ENCODE measurements at regions not wholly inside any gene's neighbourhood (a gene's known extent, or its start where the extent isn't known, plus 50 kb on each side); places are given as distances from the start of the nearest gene placed in this dataset.

DNA sequence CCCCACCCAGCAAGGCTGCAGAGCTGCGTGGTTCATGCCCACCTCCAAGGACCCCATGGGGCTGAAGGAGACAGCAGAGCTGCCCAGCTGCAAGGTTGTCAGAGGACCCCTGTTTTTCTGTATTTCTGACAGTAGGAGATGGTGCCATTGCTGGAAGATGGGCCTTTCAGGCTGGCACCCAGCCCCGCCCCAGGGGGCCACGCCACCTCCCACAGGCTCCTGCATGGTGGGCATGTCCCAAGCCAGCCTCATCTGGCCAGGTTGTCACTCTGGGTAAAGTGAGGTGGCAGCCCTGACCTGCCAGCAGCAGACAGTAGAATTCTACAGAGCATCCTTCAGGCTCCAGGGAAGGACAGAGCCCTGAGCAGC, 75.5 kb upstream of the RET start:
- DNase-seq (ENCODE audit: low read depth): no peak

DNA sequence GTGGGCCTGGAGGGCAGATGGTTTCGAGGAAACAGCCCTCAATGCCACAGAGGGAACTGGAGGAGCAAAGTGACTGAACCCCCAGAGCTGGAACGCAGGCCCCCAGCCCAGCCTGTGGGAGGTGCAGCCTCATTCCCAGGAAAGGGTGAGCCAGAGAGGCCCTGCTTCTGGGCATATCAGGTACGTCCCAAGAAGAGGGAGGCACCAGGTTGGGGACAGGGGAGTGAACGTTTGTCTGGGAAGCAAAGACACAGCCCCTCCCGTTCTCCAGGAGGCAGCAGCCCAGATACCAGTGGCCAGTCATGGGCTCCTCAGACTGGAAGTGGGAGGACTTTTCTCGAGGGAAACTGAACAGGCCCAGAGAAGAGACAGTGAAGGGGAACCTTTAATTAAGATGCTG, 74.3 kb upstream of the RET start:
- no peak for DNase-seq (ENCODE audit: low read depth)

DNA sequence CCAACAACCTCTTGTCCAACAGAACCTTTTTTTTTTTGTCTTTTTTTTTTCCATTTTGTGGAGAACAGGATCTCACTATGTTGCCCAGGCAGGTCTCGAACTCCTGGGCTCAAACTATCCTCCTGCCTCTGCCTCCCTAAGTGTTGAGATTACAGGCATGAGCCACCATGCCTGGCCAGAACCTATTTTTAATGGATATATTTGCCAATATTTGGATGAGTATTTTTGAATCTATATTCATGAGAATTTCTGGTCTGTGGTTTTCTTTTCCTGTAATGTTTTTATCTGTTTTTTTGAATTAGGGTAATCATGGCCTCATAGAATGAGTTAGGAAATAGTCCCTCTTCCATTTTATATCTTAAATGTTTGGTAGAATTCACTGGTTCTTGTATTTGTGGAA, 70.4 kb upstream of the RET start:
- DNase-seq (ENCODE audit: low read depth): no peak

DNA sequence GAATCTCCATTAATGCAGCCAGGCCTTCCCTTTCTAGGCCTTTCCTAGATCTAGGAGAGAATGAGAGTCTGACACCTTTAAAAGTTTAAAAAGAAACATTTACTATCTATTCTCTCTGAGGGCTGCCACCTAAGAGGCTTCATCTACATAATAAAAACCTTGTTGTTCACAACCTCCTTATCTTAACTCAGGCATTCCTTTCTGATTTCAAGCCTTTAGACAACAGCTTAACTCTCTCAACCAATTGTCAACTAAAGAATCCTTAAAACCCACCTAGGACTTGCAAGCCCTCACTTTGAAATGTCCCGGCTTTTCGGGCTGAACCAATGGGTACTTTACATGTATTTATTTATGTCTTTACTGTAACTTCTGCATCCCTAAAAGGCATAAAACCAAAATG, 64.3 kb upstream of the RET start:
- no peak for DNase-seq (ENCODE audit: low read depth)

DNA sequence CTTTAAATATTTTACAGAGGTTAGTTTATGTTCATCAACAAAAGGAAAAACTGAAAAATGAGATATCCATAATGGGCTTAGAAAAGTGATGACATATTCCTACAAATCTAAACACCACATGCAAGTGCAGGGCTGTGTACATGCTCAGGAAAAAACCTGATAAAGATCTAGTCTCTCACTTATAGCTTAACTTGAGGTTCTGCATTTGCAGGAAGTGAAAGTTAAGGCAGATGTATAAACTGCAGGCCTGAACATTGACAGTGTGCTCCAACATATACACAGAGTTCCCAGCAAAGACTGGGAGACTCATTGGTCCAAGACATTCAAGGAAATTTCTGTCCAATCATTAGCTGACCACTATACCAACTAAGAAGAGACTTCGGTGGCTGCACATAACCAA, 63.8 kb upstream of the RET start:
- no peak for DNase-seq (ENCODE audit: low read depth)

DNA sequence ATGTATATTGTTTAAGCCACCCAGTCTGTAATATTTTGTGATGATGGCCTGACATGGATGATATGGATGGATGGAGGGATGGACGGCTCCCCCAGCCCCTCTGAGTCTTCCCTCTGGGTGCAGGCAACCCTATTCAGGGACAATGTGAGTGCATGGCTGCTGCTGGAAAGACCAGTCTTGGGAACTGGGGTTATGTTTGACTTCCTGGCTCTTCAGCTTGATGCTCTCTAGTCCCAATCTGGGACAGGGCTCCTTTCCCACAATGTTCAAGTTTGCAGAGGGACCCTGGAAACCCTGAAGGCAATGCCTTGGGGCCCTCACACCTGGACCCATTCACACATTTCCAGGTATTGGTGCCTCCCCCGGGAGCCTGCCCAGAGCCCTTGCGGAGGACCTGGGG, 52.3 kb upstream of the RET start:
- no peak for DNase-seq (ENCODE audit: low read depth)

DNA sequence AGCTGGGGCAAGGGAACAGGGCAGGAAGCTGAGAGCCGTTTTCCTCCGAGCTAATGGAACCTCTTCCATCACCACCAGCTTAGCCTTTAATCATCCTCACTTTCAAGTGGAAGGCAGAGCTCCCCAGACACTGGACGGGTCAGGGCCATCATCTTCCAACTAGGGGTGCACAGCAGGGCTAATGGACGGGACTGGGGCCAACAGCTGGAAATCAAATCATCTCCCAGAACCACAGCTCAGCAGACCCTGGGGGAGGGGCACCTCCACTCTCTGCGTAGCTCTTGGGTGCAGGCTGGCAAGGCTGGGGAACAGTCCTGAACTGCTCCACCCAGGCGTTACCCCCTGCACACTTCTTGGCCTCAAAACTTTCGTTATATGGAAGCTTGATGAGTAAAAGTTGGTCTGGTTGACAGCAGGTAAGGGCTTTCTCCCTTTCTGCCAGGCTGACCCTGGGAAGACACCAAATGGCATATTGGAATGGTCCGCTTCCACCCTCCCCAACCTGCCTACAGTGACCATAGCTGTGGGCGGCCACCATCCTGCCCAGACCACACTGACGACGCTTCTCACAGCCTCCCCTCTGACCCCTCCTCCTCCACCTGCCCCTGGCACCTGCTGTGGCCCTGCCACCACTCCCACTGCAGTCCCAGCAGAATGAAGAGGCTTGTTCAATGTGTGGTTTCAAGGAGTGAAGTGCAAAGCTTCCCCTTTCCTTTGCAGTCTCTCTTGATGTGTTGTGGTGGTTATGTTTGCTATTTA, 51.7 kb upstream of the RET start:
- DNase-seq (ENCODE audit: low read depth): no peak

DNA sequence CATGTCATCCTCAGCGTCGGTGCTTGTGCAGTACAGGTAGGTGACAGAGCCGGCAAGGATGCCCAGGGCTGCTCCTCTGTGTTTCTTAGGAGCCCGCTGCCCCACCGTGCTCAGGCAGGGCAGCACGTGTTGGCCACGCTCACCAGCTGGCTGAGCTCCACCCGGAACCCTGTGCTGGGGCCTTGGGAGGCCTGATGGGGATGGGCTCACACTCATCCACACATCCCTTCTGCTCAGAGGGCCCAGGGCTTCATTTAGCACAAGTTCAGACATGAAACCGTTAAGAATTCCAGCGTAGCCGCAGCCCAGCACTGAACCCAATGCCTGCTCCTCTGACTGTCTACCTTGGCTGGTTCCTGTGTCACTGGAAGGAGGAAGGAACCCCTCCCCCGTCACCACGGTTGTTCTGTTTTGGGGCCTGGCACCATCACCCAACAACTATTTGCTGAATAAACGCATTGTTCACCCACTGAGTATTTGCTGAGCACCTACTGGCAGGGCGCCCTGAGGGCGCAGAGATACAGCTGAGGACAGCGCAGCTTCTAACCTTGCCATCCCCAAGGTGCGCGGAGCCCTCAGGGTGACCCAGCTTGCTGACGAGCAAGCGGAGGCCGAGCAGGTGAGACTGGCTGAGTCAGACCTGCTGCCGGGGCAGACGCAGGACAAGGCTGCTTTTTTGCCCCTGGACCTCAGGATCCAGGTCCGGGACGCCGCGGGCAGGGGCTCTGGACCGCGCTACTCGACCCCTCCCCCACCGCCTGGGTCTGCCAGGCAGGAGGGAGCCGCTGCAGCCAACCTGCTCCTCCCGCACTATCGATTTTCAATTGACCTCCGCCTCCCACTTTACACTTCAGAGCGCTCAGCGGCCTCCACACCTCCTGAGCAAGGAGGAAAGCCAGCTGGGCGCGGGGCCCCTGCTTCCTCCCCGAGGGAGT, 50.6 kb upstream of the RET start:
- DNase-seq (ENCODE audit: low read depth): no peak

All from iris pigment epithelial cell (primary cell).